SK-N-SH (cell line): ENCODE measurements at regions not wholly inside any gene's neighbourhood (a gene's known extent, or its start where the extent isn't known, plus 50 kb on each side); places are given as distances from the start of the nearest gene placed in this dataset.

ENCODE experiments used
- CTCF ChIA-PET: fragments of 300-600, 350-600 bp; formaldehyde crosslinking; extraction: SDS; loops from one replicate; lab custom pipeline; 2021; lab: Yijun Ruan, JAX
- POLR2A ChIA-PET: fragments of 350-600 bp; sonication (Branson Sonifier 250); formaldehyde crosslinking; extraction: SDS; loops from one replicate; lab custom pipeline; 2020; ENCODE audit warnings: antibody characterized with exemption, inconsistent platforms; lab: Yijun Ruan, JAX
- DNase-seq: peaks from one replicate; pipeline ENCODE4 v3.0.0; 2012
- H2AFZ ChIP-seq: fragments of 200-600 bp; sonication (generic); 2 replicates; pipeline ENCODE4 v1.8.1; 2016; ENCODE audit warnings: antibody characterized with exemption, mild to moderate bottlenecking, low read depth
- H3F3A ChIP-seq: fragments of 200-600 bp; sonication (generic); replicated peaks from 2 replicates; pipeline ENCODE3; 2016; ENCODE audit warnings: antibody characterized with exemption, mild to moderate bottlenecking; ENCODE audit not compliant: insufficient read depth
- H3K27ac ChIP-seq, 2 experiments: fragments of 200-500 bp in 1 of 2; fragments of 200-600 bp in 1 of 2; sonication (Bioruptor generic) in 1 of 2; sonication (generic), shearing (Covaris generic) in 1 of 2; 2 replicates each; pipeline versions ENCODE4 v1.5.1 to v1.6.1; 2014 to 2016; ENCODE audit warnings: low read depth in 2 of 2, inconsistent platforms in 1 of 2, low read length in 1 of 2, mild to moderate bottlenecking in 1 of 2, mixed read lengths in 1 of 2
- H3K27me3 ChIP-seq: fragments of 200-600 bp; sonication (generic), shearing (Covaris generic); 2 replicates; pipeline ENCODE4 v1.6.1; 2016; ENCODE audit warnings: mixed run types; ENCODE audit not compliant: insufficient read depth
- H3K36me3 ChIP-seq, 2 experiments: fragments of 200-500 bp in 1 of 2; fragments of 200-600 bp in 1 of 2; sonication (Bioruptor generic) in 1 of 2; sonication (generic) in 1 of 2; replicated peaks in 1 of 2; 2 replicates each; pipeline versions ENCODE3 to v1.5.1; 2014 to 2016; ENCODE audit warnings: low read length in 1 of 2, mild to moderate bottlenecking in 1 of 2; ENCODE audit not compliant: insufficient read depth in 2 of 2, control insufficient read depth in 1 of 2
- H3K4me1 ChIP-seq, 2 experiments: fragments of 200-500 bp in 1 of 2; fragments of 200-600 bp in 1 of 2; sonication (Bioruptor generic) in 1 of 2; sonication (generic), shearing (Covaris generic) in 1 of 2; 2 replicates each; pipeline versions ENCODE4 v1.5.1 to v1.6.1; 2014 to 2016; ENCODE audit warnings: low read depth in 1 of 2, low read length in 1 of 2, mixed run types in 1 of 2; ENCODE audit not compliant: insufficient read depth in 2 of 2, control insufficient read depth in 1 of 2
- H3K4me2 ChIP-seq: fragments of 200-600 bp; sonication (generic), shearing (Covaris generic); 2 replicates; pipeline ENCODE4 v1.6.1; 2017; ENCODE audit warnings: mixed run types
- H3K4me3 ChIP-seq, 2 experiments: fragments of 200-500 bp in 1 of 2; fragments of 200-600 bp in 1 of 2; sonication (Bioruptor generic) in 1 of 2; sonication (generic), shearing (Covaris generic) in 1 of 2; 2 replicates each; pipeline versions ENCODE4 v1.5.1 to v1.8.1; 2014 to 2016; ENCODE audit warnings: low read depth in 2 of 2, inconsistent platforms in 1 of 2, low read length in 1 of 2, mild to moderate bottlenecking in 1 of 2, mixed read lengths in 1 of 2, moderate library complexity in 1 of 2
- H3K79me2 ChIP-seq: fragments of 200-600 bp; sonication (generic); 2 replicates; pipeline ENCODE4 v1.8.1; 2017; ENCODE audit warnings: mild to moderate bottlenecking; ENCODE audit not compliant: insufficient read depth
- H3K9ac ChIP-seq: fragments of 200-600 bp; sonication (generic); 2 replicates; pipeline ENCODE4 v1.6.1; 2017; ENCODE audit warnings: mixed run types
- H3K9me2 ChIP-seq: fragments of 200-600 bp; sonication (generic); 2 replicates; pipeline ENCODE4 v1.6.1; 2017; ENCODE audit warnings: mixed run types
- H3K9me3 ChIP-seq: fragments of 200-600 bp; sonication (generic); 2 replicates; pipeline ENCODE4 v1.6.1; 2017; ENCODE audit warnings: mixed run types, mild to moderate bottlenecking, moderate library complexity
- H4K20me1 ChIP-seq: fragments of 200-600 bp; sonication (generic); 2 replicates; pipeline ENCODE4 v1.6.1; 2017; ENCODE audit warnings: mild to moderate bottlenecking, mixed run types; ENCODE audit not compliant: insufficient read depth
- CHD2 ChIP-seq: fragments of 150-350 bp; IDR thresholded peaks from 2 replicates; pipeline ENCODE4 v1.6.1; 2018; ENCODE audit warnings: low read length; ENCODE audit not compliant: partially characterized antibody
- EP300 ChIP-seq, 2 experiments: IDR thresholded peaks; 2 replicates each; pipeline versions ENCODE4 v1.4.0 to v1.6.1; 2012; ENCODE audit warnings: borderline replicate concordance in 1 of 2, low read depth in 1 of 2, low read length in 1 of 2
- EZH2phosphoT487 ChIP-seq: fragments of 200-600 bp; sonication (generic); IDR thresholded peaks from 2 replicates; pipeline ENCODE4 v1.6.1; 2017; ENCODE audit warnings: low read depth, mixed run types, mild to moderate bottlenecking, antibody characterized with exemption, moderate library complexity, borderline replicate concordance
- FOSL2 ChIP-seq: IDR thresholded peaks from 2 replicates; pipeline ENCODE4 v1.4.0; 2012; ENCODE audit warnings: low read depth, mild to moderate bottlenecking, moderate library complexity, borderline replicate concordance
- FOXJ3 ChIP-seq: sonication (generic); formaldehyde crosslinking; IDR thresholded peaks from 2 replicates; pipeline ENCODE4 v1.5.1; 2020; ENCODE audit warnings: mild to moderate bottlenecking, missing genetic modification reagents
- FOXM1 ChIP-seq: IDR thresholded peaks from 2 replicates; pipeline ENCODE4 v1.4.0; 2012; ENCODE audit warnings: low read depth, mild to moderate bottlenecking
- GABPA ChIP-seq: IDR thresholded peaks from 2 replicates; pipeline ENCODE4 v1.4.0; 2012; ENCODE audit warnings: low read depth, mild to moderate bottlenecking
- JUND ChIP-seq: IDR thresholded peaks from 2 replicates; pipeline ENCODE4 v1.4.0; 2012
- NFIC ChIP-seq: IDR thresholded peaks from 2 replicates; pipeline ENCODE4 v1.4.0; 2012; ENCODE audit warnings: borderline replicate concordance
- NRF1 ChIP-seq: IDR thresholded peaks from 2 replicates; pipeline ENCODE4 v1.6.1; 2012; ENCODE audit warnings: low read depth, mild to moderate bottlenecking, low read length
- POLR2AphosphoS5 ChIP-seq: IDR thresholded peaks from 2 replicates; pipeline ENCODE4 v1.6.1; 2012; ENCODE audit warnings: low read depth, low read length
- RFX5 ChIP-seq: IDR thresholded peaks from 2 replicates; pipeline ENCODE4 v1.6.1; 2012; ENCODE audit warnings: mild to moderate bottlenecking, improper control_type of control experiment, low read length
- SMC3 ChIP-seq: IDR thresholded peaks from 2 replicates; pipeline ENCODE4 v1.6.1; 2012; ENCODE audit warnings: low read depth, low read length, improper control_type of control experiment
- TAF1 ChIP-seq: IDR thresholded peaks from 2 replicates; pipeline ENCODE4 v1.6.1; 2012; ENCODE audit warnings: low read depth, mild to moderate bottlenecking, low read length, moderate library complexity, borderline replicate concordance
- TCF12 ChIP-seq: IDR thresholded peaks from 2 replicates; pipeline ENCODE4 v1.4.0; 2012
- WGBS: methylation state at CpG from one replicate; pipeline ENCODE4 v1.1.6; 2017; ENCODE audit warnings: low lambda C conversion rate; 5-methylcytosine and 5-hydroxymethylcytosine counted together
- TF ChIP-seq, protein P1 (sequence below): IDR thresholded peaks from 2 replicates; pipeline ENCODE4 v1.4.0; 2012; ENCODE audit warnings: low read depth, borderline replicate concordance
- TF ChIP-seq, protein P2 (sequence below): fragments of 200-600 bp; sonication (generic); IDR thresholded peaks from 2 replicates; pipeline ENCODE4 v1.6.1; 2017; ENCODE audit warnings: antibody characterized with exemption, mild to moderate bottlenecking, moderate library complexity
- TF ChIP-seq, protein P3 (sequence below): fragments of 150-350 bp; IDR thresholded peaks from 2 replicates; pipeline ENCODE4 v1.6.1; 2017; ENCODE audit warnings: antibody characterized with exemption, low read length, low read depth, borderline replicate concordance

DNA sequence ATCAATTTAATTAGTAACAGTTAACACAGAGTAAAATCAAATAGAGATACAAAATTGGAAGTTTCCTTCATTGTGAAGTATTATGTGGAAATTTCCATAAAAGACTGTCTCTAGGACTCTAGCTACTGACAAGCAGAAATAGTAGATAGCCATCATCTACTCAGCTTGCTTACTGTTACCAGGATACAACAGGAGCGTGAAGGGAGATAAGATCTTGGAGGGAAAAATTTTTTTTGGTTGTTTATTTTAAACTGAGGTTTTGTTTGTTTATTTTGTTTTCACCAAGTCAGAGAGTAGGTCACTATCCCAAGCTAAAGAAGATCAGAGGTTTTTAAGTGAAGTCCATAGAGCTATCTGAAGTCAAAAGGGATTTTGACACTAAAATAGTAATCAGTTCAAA is 861.3 kb upstream of the MGAT4C start:
- Histone ChIP-seq H3K4me3 (no peak overlapping the region), H3K9me2 (no peaks in the 10 kb centered on the region), H3F3A (no peaks in the 10 kb centered on the region), H2AFZ (no peak overlapping the region), H3K9ac (no peak overlapping the region), H3K27me3 (no peaks in the 10 kb centered on the region), H3K27ac (no peak overlapping the region), H3K4me2 (no peak overlapping the region), H3K79me2 (no peaks in the 10 kb centered on the region), H3K4me1 (peaks cover 0 to 4% of the 10 kb centered on the region in 2 experiments; a peak in 2 of 4 replicates), H3K9me3 (no peaks in the 10 kb centered on the region), H3K36me3 (no peaks in the 10 kb centered on the region), H4K20me1 (no peaks in the 10 kb centered on the region)
- CTCF ChIA-PET, result no interaction called here
- TF ChIP-seq TAF1, result no peak
- no peak for TF ChIP-seq NFIC
- no peak for TF ChIP-seq JUND
- no peak for TF ChIP-seq EZH2phosphoT487
- no peak for TF ChIP-seq CHD2
- TF ChIP-seq, protein P1, sequence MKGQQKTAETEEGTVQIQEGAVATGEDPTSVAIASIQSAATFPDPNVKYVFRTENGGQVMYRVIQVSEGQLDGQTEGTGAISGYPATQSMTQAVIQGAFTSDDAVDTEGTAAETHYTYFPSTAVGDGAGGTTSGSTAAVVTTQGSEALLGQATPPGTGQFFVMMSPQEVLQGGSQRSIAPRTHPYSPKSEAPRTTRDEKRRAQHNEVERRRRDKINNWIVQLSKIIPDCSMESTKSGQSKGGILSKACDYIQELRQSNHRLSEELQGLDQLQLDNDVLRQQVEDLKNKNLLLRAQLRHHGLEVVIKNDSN, result no peak
- TF ChIP-seq EP300 (IDR thresholded peaks at IDR 0.05; ENCODE audit: borderline replicate concordance in 1 of 2, low read depth in 1 of 2, low read length in 1 of 2), result no peak
- no peak for TF ChIP-seq NRF1
- POLR2A ChIA-PET, result no interaction called here
- no peak for DNase-seq
- 74% methylated on average over 1 of the region's 1 CpG for WGBS

DNA sequence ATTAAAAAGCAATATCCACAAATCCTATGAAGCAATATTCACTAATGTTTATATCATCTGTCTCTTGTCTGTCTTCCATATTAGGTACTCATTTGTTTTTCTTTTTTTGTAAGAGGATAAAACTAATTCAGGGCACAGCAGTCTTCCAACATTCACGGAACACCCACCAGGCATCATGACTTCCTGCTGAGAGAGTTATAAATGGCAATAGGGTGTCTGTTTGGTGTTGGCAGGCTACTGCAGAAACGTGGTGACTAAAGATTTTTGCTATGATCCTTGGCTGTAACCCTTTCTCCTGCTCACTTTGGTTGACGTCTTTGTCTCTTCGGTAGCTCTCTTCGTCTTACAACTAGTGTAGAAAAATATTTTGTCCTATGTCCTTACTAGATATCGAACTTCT is 860.6 kb upstream of the MGAT4C start:
- Histone ChIP-seq H3K79me2 (no peaks in the 10 kb centered on the region), H2AFZ (no peak overlapping the region), H3K27me3 (no peaks in the 10 kb centered on the region), H3K27ac (no peak overlapping the region), H3K4me3 (no peak overlapping the region), H3K9me2 (no peaks in the 10 kb centered on the region), H3K9me3 (no peaks in the 10 kb centered on the region), H3F3A (no peaks in the 10 kb centered on the region), H3K4me1 (peaks cover 0 to 4% of the 10 kb centered on the region in 2 experiments; a peak in 2 of 4 replicates), H3K36me3 (no peaks in the 10 kb centered on the region), H4K20me1 (no peaks in the 10 kb centered on the region), H3K9ac (no peak overlapping the region), H3K4me2 (no peak overlapping the region)
- WGBS, result 81% methylated on average over 6 of the region's 6 CpGs
- ChIA-PET POLR2A (no interaction called here), CTCF (no interaction called here)
- TF ChIP-seq NFIC, result no peak
- no peak for TF ChIP-seq GABPA
- no peak for TF ChIP-seq FOXJ3 (CRISPR knock-in tag)
- no peak for TF ChIP-seq TCF12
- no peak for TF ChIP-seq SMC3
- TF ChIP-seq, protein P2, sequence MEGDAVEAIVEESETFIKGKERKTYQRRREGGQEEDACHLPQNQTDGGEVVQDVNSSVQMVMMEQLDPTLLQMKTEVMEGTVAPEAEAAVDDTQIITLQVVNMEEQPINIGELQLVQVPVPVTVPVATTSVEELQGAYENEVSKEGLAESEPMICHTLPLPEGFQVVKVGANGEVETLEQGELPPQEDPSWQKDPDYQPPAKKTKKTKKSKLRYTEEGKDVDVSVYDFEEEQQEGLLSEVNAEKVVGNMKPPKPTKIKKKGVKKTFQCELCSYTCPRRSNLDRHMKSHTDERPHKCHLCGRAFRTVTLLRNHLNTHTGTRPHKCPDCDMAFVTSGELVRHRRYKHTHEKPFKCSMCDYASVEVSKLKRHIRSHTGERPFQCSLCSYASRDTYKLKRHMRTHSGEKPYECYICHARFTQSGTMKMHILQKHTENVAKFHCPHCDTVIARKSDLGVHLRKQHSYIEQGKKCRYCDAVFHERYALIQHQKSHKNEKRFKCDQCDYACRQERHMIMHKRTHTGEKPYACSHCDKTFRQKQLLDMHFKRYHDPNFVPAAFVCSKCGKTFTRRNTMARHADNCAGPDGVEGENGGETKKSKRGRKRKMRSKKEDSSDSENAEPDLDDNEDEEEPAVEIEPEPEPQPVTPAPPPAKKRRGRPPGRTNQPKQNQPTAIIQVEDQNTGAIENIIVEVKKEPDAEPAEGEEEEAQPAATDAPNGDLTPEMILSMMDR, result no peak
- TF ChIP-seq POLR2AphosphoS5, result no peak
- TF ChIP-seq FOXM1, result no peak
- TF ChIP-seq RFX5, result no peak
- TF ChIP-seq, protein P3, sequence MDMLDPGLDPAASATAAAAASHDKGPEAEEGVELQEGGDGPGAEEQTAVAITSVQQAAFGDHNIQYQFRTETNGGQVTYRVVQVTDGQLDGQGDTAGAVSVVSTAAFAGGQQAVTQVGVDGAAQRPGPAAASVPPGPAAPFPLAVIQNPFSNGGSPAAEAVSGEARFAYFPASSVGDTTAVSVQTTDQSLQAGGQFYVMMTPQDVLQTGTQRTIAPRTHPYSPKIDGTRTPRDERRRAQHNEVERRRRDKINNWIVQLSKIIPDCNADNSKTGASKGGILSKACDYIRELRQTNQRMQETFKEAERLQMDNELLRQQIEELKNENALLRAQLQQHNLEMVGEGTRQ, result no peak
- TF ChIP-seq FOSL2, result no peak
- no peak for DNase-seq
